Duodenal mucosa (tissue), 2 donors: ENCODE measurements at regions not wholly inside any gene's neighbourhood (a gene's known extent, or its start where the extent isn't known, plus 50 kb on each side); places are given as distances from the start of the nearest gene placed in this dataset.

Source experiments
- H3K27ac ChIP-seq: one replicate; pipeline ENCODE4 v1.7.0; 2013; ENCODE audit warnings: low read depth, low read length
- H3K27me3 ChIP-seq, 2 donors: one replicate each; pipeline ENCODE4 v1.7.0; 2013; ENCODE audit warnings: low read length in 2 of 2, control low read depth in 1 of 2; ENCODE audit not compliant: insufficient read depth in 2 of 2, control insufficient read depth in 1 of 2
- H3K36me3 ChIP-seq, 2 donors: one replicate each; pipeline ENCODE4 v1.7.0; 2013; ENCODE audit warnings: low read length in 2 of 2, control low read depth in 1 of 2; ENCODE audit not compliant: insufficient read depth in 2 of 2, control insufficient read depth in 1 of 2
- H3K4me1 ChIP-seq, 2 donors: one replicate each; pipeline ENCODE4 v1.7.0; 2013; ENCODE audit warnings: low read length in 2 of 2, control low read depth in 1 of 2; ENCODE audit not compliant: insufficient read depth in 2 of 2, control insufficient read depth in 1 of 2
- H3K4me3 ChIP-seq, 2 donors: one replicate each; pipeline ENCODE4 v1.7.0; 2013; ENCODE audit warnings: low read length in 2 of 2, low read depth in 1 of 2
- H3K9ac ChIP-seq, 2 donors: one replicate each; pipeline ENCODE4 v1.7.0; 2013; ENCODE audit warnings: low read length in 2 of 2, low read depth in 1 of 2
- H3K9me3 ChIP-seq, 2 donors: one replicate each; pipeline ENCODE4 v1.7.0; 2013; ENCODE audit warnings: low read length in 2 of 2, control low read depth in 1 of 2; ENCODE audit not compliant: control insufficient read depth in 1 of 2

DNA sequence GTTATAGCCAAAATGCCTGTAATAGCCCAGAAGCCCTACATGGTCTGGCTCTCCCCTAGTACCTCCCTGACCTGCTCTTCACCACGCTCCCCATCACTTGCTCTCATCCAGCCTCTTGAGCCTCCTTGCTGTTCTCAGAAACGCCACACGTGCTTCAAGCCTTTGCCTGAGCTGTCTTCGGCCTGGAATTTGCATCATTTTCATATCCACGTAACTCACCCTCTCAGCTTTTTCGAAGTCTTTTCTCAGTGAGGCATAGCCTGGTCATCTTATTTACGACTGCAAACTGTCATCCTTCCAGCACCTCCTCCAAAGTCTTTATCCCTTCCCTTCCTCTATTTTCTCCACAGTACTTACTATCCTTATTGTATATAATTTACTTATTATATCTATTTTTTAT lies 151.0 kb upstream of the AHR start:
- H3K9me3 ChIP-seq: no peaks in the 10 kb centered on the region
- no peak overlapping the region for H3K9ac ChIP-seq
- no peaks in the 10 kb centered on the region for H3K36me3 ChIP-seq
- H3K27ac ChIP-seq: no peak overlapping the region
- H3K27me3 ChIP-seq: no peaks in the 10 kb centered on the region
- no peak overlapping the region for H3K4me3 ChIP-seq
- H3K4me1 ChIP-seq: peaks cover 7 to 15% of the 10 kb centered on the region in 2 donors

DNA sequence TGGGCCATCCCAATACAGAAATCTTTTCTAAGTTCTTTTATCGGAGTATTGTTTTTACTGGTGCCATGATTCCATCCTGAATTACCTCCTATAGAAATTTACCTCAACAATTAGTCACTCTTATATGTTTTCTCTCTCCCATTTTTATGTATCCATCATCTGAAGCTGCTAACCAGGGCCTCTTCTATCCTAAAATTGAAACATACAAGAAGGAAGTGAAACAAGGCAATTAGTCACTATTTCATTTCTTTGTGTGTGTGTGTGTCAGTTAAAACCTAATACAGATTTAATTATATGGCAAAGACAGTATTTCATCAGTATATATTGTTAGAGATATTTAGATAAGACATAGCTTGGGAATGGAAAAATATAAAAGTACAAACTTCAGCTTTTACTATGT lies 148.4 kb upstream of the AHR start:
- no peak overlapping the region for H3K4me3 ChIP-seq
- H3K36me3 ChIP-seq: no peaks in the 10 kb centered on the region
- no peak overlapping the region for H3K27ac ChIP-seq
- no peaks in the 10 kb centered on the region for H3K4me1 ChIP-seq
- no peaks in the 10 kb centered on the region for H3K9me3 ChIP-seq
- H3K9ac ChIP-seq: no peak overlapping the region
- H3K27me3 ChIP-seq: no peaks in the 10 kb centered on the region

DNA sequence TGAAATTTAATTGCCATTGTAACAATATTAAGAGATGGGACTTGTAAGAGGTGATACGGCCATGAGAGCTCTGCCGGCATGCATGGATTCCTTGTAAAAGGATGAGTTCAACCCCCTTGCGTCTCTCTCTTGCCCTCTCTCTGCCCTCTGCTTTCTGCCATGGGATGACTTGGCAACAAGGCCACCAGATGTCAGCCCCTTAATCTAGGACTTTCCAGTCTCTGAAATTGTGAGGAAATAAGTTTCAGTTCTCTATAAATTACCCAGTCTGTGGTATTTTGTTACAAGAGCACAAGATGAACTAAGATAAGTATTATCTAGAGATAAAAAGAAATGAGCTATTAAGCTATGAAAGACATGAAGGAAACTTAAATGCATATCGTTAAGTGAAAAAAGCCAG lies 145.7 kb upstream of the AHR start:
- Histone ChIP-seq H3K9me3 (no peaks in the 10 kb centered on the region), H3K27me3 (no peaks in the 10 kb centered on the region), H3K27ac (no peak overlapping the region), H3K4me1 (no peaks in the 10 kb centered on the region), H3K4me3 (no peak overlapping the region), H3K36me3 (no peaks in the 10 kb centered on the region), H3K9ac (no peak overlapping the region)

DNA sequence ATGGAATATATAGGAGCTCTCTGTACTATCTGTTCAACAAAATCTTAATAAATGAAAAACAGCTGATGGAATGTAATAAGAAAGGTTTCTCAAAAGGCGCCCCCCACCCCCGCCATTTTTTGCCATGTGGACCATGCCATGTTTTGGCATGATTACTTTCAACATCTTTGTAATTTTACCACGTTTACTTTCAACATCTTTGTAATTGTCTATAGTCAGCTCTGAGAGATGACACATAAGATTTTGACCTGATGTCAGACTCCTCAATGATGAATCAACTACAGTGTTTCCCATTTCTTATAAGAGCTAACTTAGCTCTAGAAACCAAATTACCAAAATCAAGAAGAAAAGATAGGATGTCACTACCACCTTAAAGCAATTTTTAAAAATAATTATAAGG lies 144.9 kb upstream of the AHR start:
- Histone ChIP-seq H3K36me3 (no peaks in the 10 kb centered on the region), H3K27ac (no peak overlapping the region), H3K9ac (no peak overlapping the region), H3K9me3 (no peaks in the 10 kb centered on the region), H3K4me1 (no peaks in the 10 kb centered on the region), H3K4me3 (no peak overlapping the region), H3K27me3 (no peaks in the 10 kb centered on the region)

DNA sequence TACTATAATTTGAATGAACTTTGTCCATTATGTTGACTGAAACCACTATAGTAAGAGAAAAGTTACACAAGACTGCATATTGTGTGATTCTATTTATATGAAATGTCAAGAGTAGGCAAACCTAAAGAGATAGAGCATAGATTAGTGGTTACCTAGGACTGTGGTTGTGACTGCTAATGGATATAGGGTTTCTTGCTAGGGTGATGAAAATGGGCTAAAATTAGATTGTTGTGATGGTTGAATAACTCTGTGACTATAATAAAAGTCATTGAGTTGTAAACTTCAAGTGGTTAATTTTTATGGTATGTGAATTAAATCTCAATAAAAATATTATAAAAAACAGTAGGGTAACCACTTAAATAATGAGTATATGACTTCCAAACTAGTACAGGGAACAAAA lies 142.9 kb upstream of the AHR start:
- Histone ChIP-seq H3K9ac (no peak overlapping the region), H3K36me3 (no peaks in the 10 kb centered on the region), H3K4me1 (no peaks in the 10 kb centered on the region), H3K27ac (no peak overlapping the region), H3K4me3 (no peak overlapping the region), H3K9me3 (no peaks in the 10 kb centered on the region), H3K27me3 (no peaks in the 10 kb centered on the region)

DNA sequence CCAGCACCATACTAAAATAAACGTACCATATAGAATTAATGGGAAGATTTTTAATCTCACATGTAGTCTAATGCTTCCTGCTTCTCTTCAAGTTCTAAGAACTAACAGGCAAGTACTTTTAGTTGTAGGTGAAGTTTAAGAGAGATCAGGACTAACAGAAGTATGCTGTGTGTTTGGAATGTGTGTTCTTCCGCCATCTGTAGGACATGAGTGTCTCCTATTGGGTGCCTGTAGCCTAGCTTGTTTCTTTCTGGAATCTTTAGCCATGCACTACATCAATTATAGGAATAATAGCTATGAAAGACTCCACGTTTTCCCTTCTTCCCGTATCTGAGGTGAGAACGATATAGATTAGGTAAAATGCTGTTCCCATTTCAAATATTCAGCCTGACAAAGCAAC lies 140.2 kb upstream of the AHR start:
- Histone ChIP-seq H3K36me3 (no peaks in the 10 kb centered on the region), H3K9ac (no peak overlapping the region), H3K4me3 (no peak overlapping the region), H3K27me3 (no peaks in the 10 kb centered on the region), H3K27ac (no peak overlapping the region), H3K4me1 (no peaks in the 10 kb centered on the region), H3K9me3 (no peaks in the 10 kb centered on the region)

DNA sequence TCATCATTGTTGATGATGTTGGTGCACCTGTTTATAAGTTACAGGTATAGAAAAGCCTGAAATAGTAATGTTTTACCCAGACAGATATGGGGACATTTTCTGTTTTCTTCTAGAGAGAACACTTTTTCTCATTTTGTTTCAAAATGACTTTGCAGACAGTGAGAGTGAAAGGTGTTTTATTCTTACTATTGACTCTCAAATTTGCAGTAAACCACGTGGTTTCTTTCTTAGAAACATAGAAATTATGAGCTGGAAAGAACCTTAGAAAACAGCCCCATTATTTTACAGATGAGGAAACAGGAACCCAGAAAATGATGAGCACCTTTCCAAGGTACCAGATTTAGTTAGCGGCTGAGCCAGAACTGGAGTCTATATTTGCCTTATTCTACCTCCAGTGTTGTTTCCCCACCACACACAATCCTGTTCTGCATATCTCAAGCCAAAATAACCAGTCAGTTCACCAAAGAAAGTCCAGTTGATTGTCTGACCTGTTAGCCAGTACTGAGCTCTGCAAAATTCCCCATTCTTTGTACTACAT lies 138.9 kb upstream of the AHR start:
- H3K9me3 ChIP-seq: no peaks in the 10 kb centered on the region
- H3K4me3 ChIP-seq: no peak overlapping the region
- H3K27ac ChIP-seq: no peak overlapping the region
- no peak overlapping the region for H3K9ac ChIP-seq
- no peaks in the 10 kb centered on the region for H3K36me3 ChIP-seq
- no peaks in the 10 kb centered on the region for H3K4me1 ChIP-seq
- H3K27me3 ChIP-seq: no peaks in the 10 kb centered on the region

DNA sequence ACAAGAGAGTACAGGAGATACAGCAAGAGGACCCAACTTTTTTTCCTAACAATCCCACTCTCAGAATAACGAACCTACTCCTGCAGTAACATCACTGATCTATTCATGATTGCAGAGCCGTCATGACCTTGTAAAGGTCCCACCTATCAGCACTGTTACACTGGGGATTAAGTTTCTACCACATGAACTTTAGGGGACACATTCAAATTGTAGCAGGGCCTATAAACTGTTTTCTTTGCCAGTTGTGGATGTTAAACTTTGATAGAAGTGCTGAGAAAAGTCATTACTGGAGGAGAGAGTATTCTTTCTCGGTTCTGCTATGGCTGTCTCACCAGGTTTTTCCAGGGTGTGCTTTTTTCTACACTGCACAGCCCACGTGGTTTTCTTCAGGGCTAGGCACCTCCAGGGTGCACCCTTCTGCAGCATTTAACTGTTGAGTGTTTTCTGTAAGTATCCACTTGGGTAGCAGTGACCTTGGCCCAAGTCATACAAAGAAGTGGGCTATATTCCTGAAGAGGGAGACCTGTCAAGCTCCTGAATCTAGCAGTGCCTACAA lies 131.6 kb upstream of the AHR start:
- Histone ChIP-seq H3K9me3 (no peaks in the 10 kb centered on the region), H3K4me3 (no peak overlapping the region), H3K27me3 (no peaks in the 10 kb centered on the region), H3K36me3 (no peaks in the 10 kb centered on the region), H3K9ac (no peak overlapping the region), H3K27ac (no peak overlapping the region), H3K4me1 (no peaks in the 10 kb centered on the region)

DNA sequence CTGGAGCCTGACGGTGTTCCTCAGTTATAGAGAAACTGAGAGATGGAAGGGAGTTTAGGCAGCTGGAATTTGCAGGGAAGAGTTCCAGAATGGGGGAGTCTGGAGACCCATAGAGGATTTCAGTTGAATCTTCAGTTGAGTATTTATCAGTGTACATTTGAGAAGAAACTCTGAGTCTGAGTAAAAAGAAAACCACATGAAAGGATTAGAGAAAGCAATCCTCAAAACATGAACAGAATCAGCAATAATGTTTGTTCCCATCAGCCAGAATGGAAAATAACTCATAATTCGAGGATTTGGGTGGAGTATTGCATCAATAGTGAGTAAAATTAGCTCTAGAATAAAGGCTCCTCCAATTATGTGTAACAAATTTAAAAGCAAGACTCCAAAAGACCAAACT lies 130.0 kb upstream of the AHR start:
- H3K36me3 ChIP-seq: no peaks in the 10 kb centered on the region
- no peak overlapping the region for H3K9ac ChIP-seq
- no peaks in the 10 kb centered on the region for H3K27me3 ChIP-seq

DNA sequence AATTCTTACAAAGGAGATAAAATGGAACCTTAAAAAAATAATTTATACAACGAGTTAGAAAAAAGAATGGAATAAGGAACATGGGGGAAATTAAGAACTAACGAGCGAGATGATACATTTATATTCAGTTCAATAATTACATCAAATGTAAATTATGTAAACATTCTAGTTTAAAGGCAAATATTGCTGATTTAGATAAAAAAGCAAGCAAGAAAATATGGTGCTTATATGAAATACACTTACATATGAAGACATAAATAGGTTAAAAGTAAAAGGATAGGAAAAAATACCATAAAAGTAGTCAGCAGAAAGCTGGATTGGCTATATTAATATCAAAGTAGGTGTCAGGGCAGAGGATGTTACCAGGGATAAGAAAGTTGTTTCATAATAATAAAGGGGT lies 127.0 kb upstream of the AHR start:
- H3K4me1 ChIP-seq: peaks cover 0 to 6% of the 10 kb centered on the region in 2 donors
- no peaks in the 10 kb centered on the region for H3K9me3 ChIP-seq
- no peak overlapping the region for H3K9ac ChIP-seq
- H3K36me3 ChIP-seq: no peaks in the 10 kb centered on the region
- H3K27me3 ChIP-seq: no peaks in the 10 kb centered on the region
- H3K27ac ChIP-seq: no peak overlapping the region
- no peak overlapping the region for H3K4me3 ChIP-seq

More for the DNA sequence above, 130.0 kb upstream of the AHR start:
- no peaks in the 10 kb centered on the region for H3K4me1 ChIP-seq
- H3K9me3 ChIP-seq: no peaks in the 10 kb centered on the region
- H3K4me3 ChIP-seq: no peak overlapping the region
- no peak overlapping the region for H3K27ac ChIP-seq
